Thyroid gland (tissue), 4 donors: ENCODE measurements at regions not wholly inside any gene's neighbourhood (a gene's known extent, or its start where the extent isn't known, plus 50 kb on each side); places are given as distances from the start of the nearest gene placed in this dataset.

Experiments used
- POLR2A ChIP-seq, 2 donors: fragments of 450-650 bp; IDR thresholded peaks; one replicate each; pipeline ENCODE4 v1.6.1; 2017; ENCODE audit warnings: antibody characterized with exemption in 2 of 2, mild to moderate bottlenecking in 2 of 2, moderate library complexity in 1 of 2
- TF ChIP-seq, protein P1 (sequence below), 6 experiments: fragments of 200-600 bp in 3 of 6; fragments of 450-650 bp in 3 of 6; sonication (generic) in 3 of 6; IDR thresholded peaks; one replicate each; pipeline ENCODE4 v1.5.1; 2016 to 2019; ENCODE audit warnings: antibody characterized with exemption in 6 of 6, mild to moderate bottlenecking in 2 of 6, inconsistent platforms in 1 of 6, moderate library complexity in 1 of 6

DNA sequence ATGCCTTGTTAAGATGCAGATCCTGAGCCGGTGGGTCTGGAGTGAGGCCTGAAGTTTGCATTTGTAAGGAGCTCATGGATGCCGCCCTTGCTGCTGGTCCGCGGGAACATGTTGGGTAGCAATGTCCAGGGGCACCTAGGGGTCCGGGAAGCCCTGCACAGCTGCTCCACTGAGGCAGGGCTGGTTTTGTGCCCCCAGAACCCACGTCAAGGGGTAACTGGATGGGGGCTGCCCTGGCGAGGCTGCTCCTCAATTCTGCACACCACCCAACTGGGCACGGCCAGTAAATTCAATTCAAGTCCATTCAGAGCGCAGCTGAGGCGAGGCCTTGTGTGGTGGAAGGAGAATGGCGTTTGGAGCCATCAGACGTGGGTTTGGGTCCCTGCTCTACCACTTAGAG, 246.3 kb upstream of the PITRM1 start:
- TF ChIP-seq, protein P1, sequence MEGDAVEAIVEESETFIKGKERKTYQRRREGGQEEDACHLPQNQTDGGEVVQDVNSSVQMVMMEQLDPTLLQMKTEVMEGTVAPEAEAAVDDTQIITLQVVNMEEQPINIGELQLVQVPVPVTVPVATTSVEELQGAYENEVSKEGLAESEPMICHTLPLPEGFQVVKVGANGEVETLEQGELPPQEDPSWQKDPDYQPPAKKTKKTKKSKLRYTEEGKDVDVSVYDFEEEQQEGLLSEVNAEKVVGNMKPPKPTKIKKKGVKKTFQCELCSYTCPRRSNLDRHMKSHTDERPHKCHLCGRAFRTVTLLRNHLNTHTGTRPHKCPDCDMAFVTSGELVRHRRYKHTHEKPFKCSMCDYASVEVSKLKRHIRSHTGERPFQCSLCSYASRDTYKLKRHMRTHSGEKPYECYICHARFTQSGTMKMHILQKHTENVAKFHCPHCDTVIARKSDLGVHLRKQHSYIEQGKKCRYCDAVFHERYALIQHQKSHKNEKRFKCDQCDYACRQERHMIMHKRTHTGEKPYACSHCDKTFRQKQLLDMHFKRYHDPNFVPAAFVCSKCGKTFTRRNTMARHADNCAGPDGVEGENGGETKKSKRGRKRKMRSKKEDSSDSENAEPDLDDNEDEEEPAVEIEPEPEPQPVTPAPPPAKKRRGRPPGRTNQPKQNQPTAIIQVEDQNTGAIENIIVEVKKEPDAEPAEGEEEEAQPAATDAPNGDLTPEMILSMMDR (IDR thresholded peaks at IDR 0.05) = no peak
- TF ChIP-seq POLR2A (IDR thresholded peaks at IDR 0.05) = no peak
